GM12878 (cell line): ENCODE measurements at regions not wholly inside any gene's neighbourhood (a gene's known extent, or its start where the extent isn't known, plus 50 kb on each side); places are given as distances from the start of the nearest gene placed in this dataset.
A peak's percentile ranks its signal among the peaks of the same experiment; 100 is the strongest.

ENCODE experiments used
- ATAC-seq: fragments of 200-7000 bp; cut with Tn5 transposase; 3 replicates; pipeline ENCODE4 v1.9.1; 2020; ENCODE audit warnings: mild to moderate bottlenecking, moderate library complexity
- BruUV-seq: library from RNA; stranded (reverse); fragments of 400-500 nt; replicated peaks from 2 replicates; lab custom pipeline; 2021; lab: Mats Ljungman, UMichigan
- CTCF ChIA-PET: fragments of 300-600 bp; sonication (Branson Sonifier 250); formaldehyde crosslinking; extraction: SDS; loops from one replicate; lab custom pipeline; 2021; ENCODE audit warnings: inconsistent platforms; lab: Yijun Ruan, JAX
- POLR2A ChIA-PET: fragments of 350-600 bp; formaldehyde crosslinking; extraction: SDS; loops from one replicate; lab custom pipeline; 2021; ENCODE audit warnings: inconsistent platforms; lab: Charles Lee
- RAD21 ChIA-PET: fragments of 300-600 bp; sonication (Branson Sonifier 250); formaldehyde crosslinking; loops from one replicate; lab custom pipeline; 2023; ENCODE audit warnings: antibody characterized with exemption; ENCODE audit not compliant: unreplicated experiment; lab: Charles Lee
- SMC1A ChIA-PET: fragments of 300-600 bp; sonication (Branson Sonifier 250); formaldehyde crosslinking; loops from one replicate; lab custom pipeline; 2023; ENCODE audit not compliant: unreplicated experiment, uncharacterized antibody; lab: Charles Lee
- DNase-seq: peaks from one replicate; pipeline ENCODE4 v3.0.0-alpha.2; 2011; ENCODE audit warnings: low read depth, low spot score
- FAIRE-seq: peaks from 3 replicates; lab custom pipeline; 2011; peaks lifted over from hg19 to GRCh38; lab: Jason Lieb, UNC
- H2AFZ ChIP-seq: 2 replicates; pipeline ENCODE4 v1.6.0; 2011; ENCODE audit warnings: low read depth, low read length, control low read depth; ENCODE audit not compliant: control insufficient read depth
- H3K27ac ChIP-seq: 2 replicates; pipeline ENCODE4 v1.5.1; 2011; ENCODE audit warnings: control low read depth; ENCODE audit not compliant: control insufficient read depth, insufficient read depth
- H3K27me3 ChIP-seq, 2 experiments: replicated peaks in 1 of 2; 2 replicates each; pipeline versions ENCODE4 v1.6.0 to v1.6.1; 2011; ENCODE audit warnings: low read length in 1 of 2; ENCODE audit not compliant: control insufficient read depth in 2 of 2, insufficient read depth in 2 of 2
- H3K36me3 ChIP-seq, 2 experiments: 2 replicates each; pipeline ENCODE4 v1.5.1; 2011; ENCODE audit warnings: low read length in 1 of 2; ENCODE audit not compliant: control insufficient read depth in 2 of 2, insufficient read depth in 2 of 2
- H3K4me1 ChIP-seq: 2 replicates; pipeline ENCODE4 v1.6.1; 2011; ENCODE audit warnings: mild to moderate bottlenecking, low read length, moderate library complexity, mixed read lengths; ENCODE audit not compliant: control insufficient read depth, insufficient read depth
- H3K4me2 ChIP-seq: 2 replicates; pipeline ENCODE4 v1.6.0; 2011; ENCODE audit warnings: control low read depth; ENCODE audit not compliant: control insufficient read depth, insufficient read depth
- H3K4me3 ChIP-seq: fragments of 200-600 bp; sonication (generic); 2 replicates; pipeline ENCODE4 v1.5.1; 2016
- H3K79me2 ChIP-seq: 2 replicates; pipeline ENCODE4 v1.6.0; 2011; ENCODE audit warnings: low read length; ENCODE audit not compliant: control insufficient read depth, insufficient read depth
- H3K9ac ChIP-seq: 2 replicates; pipeline ENCODE4 v1.8.0; 2011; ENCODE audit warnings: low read length, control low read depth, mixed read lengths; ENCODE audit not compliant: control insufficient read depth, insufficient read depth
- H3K9me3 ChIP-seq: replicated peaks from 3 replicates; pipeline ENCODE4 v1.5.1; 2011; ENCODE audit warnings: mild to moderate bottlenecking, low read length; ENCODE audit not compliant: control insufficient read depth, insufficient read depth
- H4K20me1 ChIP-seq: 2 replicates; pipeline ENCODE4 v1.6.0; 2011; ENCODE audit not compliant: control insufficient read depth, insufficient read depth
- BMI1 ChIP-seq: fragments of 450-650 bp; IDR thresholded peaks from 2 replicates; pipeline ENCODE4 v1.6.1; 2016; ENCODE audit warnings: mild to moderate bottlenecking, moderate library complexity, borderline replicate concordance
- CREM ChIP-seq: IDR thresholded peaks from 2 replicates; pipeline ENCODE4 v1.6.1; 2014; ENCODE audit warnings: antibody characterized with exemption, low read depth
- HDAC6 ChIP-seq: fragments of 200-600 bp; sonication (generic); IDR thresholded peaks from one replicate; pipeline ENCODE4 v1.8.0; 2017; ENCODE audit warnings: antibody characterized with exemption; ENCODE audit not compliant: unreplicated experiment
- JUND ChIP-seq: IDR thresholded peaks from 2 replicates; pipeline ENCODE4 v1.6.1; 2012; ENCODE audit warnings: low read depth, mild to moderate bottlenecking, low read length, improper control_type of control experiment, moderate library complexity
- KLF5 ChIP-seq: fragments of 450-650 bp; IDR thresholded peaks from 2 replicates; pipeline ENCODE4 v1.6.1; 2014; ENCODE audit warnings: mild to moderate bottlenecking; ENCODE audit not compliant: partially characterized antibody
- MEF2B ChIP-seq: fragments of 450-650 bp; IDR thresholded peaks from 2 replicates; pipeline ENCODE4 v1.6.1; 2018; ENCODE audit warnings: mild to moderate bottlenecking, moderate library complexity; ENCODE audit not compliant: partially characterized antibody, poor library complexity, severe bottlenecking
- MTA2 ChIP-seq: fragments of 450-650 bp; IDR thresholded peaks from 2 replicates; pipeline ENCODE4 v1.6.1; 2016; ENCODE audit warnings: low read depth, mild to moderate bottlenecking, moderate library complexity
- NFIC ChIP-seq: IDR thresholded peaks from 2 replicates; pipeline ENCODE4 v1.6.1; 2012; ENCODE audit warnings: low read depth, mild to moderate bottlenecking, inconsistent platforms, low read length, moderate library complexity
- SIX5 ChIP-seq: IDR thresholded peaks from 2 replicates; pipeline ENCODE4 v1.6.1; 2011; ENCODE audit warnings: mild to moderate bottlenecking, low read depth, low read length, moderate library complexity; ENCODE audit not compliant: severe bottlenecking
- SMARCA5 ChIP-seq: fragments of 450-650 bp; IDR thresholded peaks from 2 replicates; pipeline ENCODE4 v1.6.1; 2017; ENCODE audit warnings: mild to moderate bottlenecking
- SMC3 ChIP-seq: IDR thresholded peaks from 2 replicates; pipeline ENCODE4 v1.6.1; 2011; ENCODE audit warnings: low read length, improper control_type of control experiment, borderline replicate concordance
- SREBF1 ChIP-seq: IDR thresholded peaks from 2 replicates; pipeline ENCODE4 v1.6.1; 2012; ENCODE audit warnings: mild to moderate bottlenecking, low read length
- SUPT20H ChIP-seq: IDR thresholded peaks from 2 replicates; pipeline ENCODE4 v1.6.1; 2011; ENCODE audit warnings: low read depth, mild to moderate bottlenecking, low read length, moderate library complexity, borderline replicate concordance; ENCODE audit not compliant: control insufficient read depth
- ZNF217 ChIP-seq: fragments of 450-650 bp; IDR thresholded peaks from 2 replicates; pipeline ENCODE4 v1.6.1; 2017; ENCODE audit warnings: antibody characterized with exemption, mild to moderate bottlenecking
- ZNF274 ChIP-seq: IDR thresholded peaks from one replicate; pipeline ENCODE4 v1.8.0; 2011; ENCODE audit not compliant: insufficient read length, insufficient read depth
- WGBS: methylation state at CpG from one replicate; pipeline ENCODE4 v1.1.6; 2016; ENCODE audit warnings: low lambda C conversion rate; ENCODE audit not compliant: insufficient replicate concordance, insufficient coverage; ENCODE audit errors: missing lambda C conversion rate; 5-methylcytosine and 5-hydroxymethylcytosine counted together
- in situ Hi-C: fragments of 300-500 bp; cut with MboI; formaldehyde crosslinking; loops from 9 replicates; pipeline ENCODE4 v1.14.3; 2018; ENCODE audit warnings: mixed read lengths
- intact Hi-C: fragments of 100-400 bp; cut with micrococcal nuclease; formaldehyde crosslinking; loops from one replicate; pipeline ENCODE4 v1.14.2; 2022; ENCODE audit not compliant: unreplicated experiment
- TF ChIP-seq, protein P1 (sequence below): IDR thresholded peaks from 2 replicates; pipeline ENCODE4 v1.6.1; 2012; ENCODE audit warnings: low read depth, low read length, improper control_type of control experiment

DNA sequence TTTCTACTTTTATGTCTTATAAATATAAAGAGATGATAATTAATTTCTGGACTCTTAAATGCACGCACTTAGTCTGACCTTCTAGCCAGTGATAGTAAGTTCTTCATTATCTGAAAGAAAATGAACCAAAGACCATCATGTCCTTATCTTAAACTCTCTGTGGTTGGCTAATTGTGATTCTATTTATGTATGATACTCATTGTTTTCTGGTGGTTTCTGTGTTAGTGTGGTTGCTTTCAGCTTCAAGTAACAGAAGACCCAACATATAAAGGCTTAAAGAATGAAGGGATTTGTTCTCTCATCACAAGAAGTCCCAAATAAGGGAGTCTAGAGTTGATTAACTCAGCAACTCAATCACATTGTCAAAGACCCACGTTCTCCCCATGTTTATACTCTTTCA lies 225.2 kb upstream of the TANK start:
- Histone ChIP-seq H3K4me3 (no peak overlapping the region), H3K4me2 (no peak overlapping the region), H3K36me3 (no peaks in the 10 kb centered on the region), H3K27ac (no peak overlapping the region), H3K9me3 (no peaks in the 10 kb centered on the region), H3K27me3 (no peaks in the 10 kb centered on the region; a peak in 1 of 4 replicates), H4K20me1 (no peaks in the 10 kb centered on the region), H2AFZ (no peak overlapping the region), H3K79me2 (no peaks in the 10 kb centered on the region), H3K4me1 (no peaks in the 10 kb centered on the region), H3K9ac (no peak overlapping the region)
- RAD21 ChIA-PET: no interaction called here
- DNase-seq: no peak
- CTCF ChIA-PET: interaction anchor here (1.4 kb wide), 1 partner anchor 16 kb away, joined by 4 read pairs; no protein-coding TSS in a partner anchor
- intact Hi-C loops: no loop called here
- 0% methylated on average over 2 of the region's 2 CpGs for WGBS
- TF ChIP-seq HDAC6 (no peak), ZNF274 (no peak), MTA2 (peak; percentile 71), MEF2B (peak; percentile 40), SIX5 (no peak)
- no TSS peak for BruUV-seq
- in situ Hi-C loops: no loop called here
- POLR2A ChIA-PET: no interaction called here
- ATAC-seq: peak; percentile 68
- FAIRE-seq: no peak
- SMC1A ChIA-PET: no interaction called here

DNA sequence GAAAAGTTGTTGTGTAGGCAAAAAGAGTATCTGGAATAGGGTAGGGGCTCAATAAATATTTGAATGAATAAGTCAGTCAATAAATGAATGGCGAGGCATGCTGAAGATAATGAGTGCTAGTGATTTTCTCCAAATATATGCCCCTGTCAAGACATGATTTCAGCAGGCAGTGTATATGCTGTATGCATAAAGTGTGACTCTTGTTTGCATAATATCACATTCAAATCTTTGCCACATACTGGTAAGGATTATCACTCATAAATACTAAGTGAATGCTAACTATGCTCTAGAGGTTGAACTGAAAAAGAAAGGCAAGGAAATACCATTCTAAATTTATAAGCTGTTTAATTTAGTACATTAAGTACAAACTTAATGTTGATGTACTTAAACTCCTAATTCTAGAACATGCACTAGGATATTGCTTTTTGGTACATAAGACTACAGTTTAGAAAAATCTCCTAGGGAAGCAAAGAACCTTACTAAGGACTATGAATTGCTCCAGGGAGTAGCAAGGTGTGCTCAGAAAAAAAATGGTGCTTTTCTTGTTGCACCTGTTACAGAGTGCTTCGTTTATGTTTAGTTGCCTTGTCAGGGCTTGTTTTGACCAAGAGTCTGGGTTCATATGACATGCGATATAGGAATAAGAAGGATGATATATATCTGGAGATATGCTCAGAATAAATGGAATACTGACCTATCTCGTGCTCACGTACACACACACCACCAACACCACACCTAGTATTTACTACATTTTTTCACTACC lies 224.0 kb upstream of the TANK start:
- Histone ChIP-seq H3K27ac (no peak overlapping the region), H3K4me3 (no peak overlapping the region), H3K4me1 (no peaks in the 10 kb centered on the region), H2AFZ (no peak overlapping the region), H3K27me3 (no peaks in the 10 kb centered on the region; a peak in 1 of 4 replicates), H3K9me3 (no peaks in the 10 kb centered on the region), H4K20me1 (no peaks in the 10 kb centered on the region), H3K4me2 (no peak overlapping the region), H3K79me2 (no peaks in the 10 kb centered on the region), H3K36me3 (no peaks in the 10 kb centered on the region), H3K9ac (no peak overlapping the region)
- TF ChIP-seq BMI1 (no peak), SMC3 (no peak), SREBF1 (no peak), ZNF217 (no peak), KLF5 (no peak), JUND (no peak), CREM (no peak), HDAC6 (no peak), SUPT20H (no peak), NFIC (no peak), SMARCA5 (no peak)
- TF ChIP-seq, protein P1, sequence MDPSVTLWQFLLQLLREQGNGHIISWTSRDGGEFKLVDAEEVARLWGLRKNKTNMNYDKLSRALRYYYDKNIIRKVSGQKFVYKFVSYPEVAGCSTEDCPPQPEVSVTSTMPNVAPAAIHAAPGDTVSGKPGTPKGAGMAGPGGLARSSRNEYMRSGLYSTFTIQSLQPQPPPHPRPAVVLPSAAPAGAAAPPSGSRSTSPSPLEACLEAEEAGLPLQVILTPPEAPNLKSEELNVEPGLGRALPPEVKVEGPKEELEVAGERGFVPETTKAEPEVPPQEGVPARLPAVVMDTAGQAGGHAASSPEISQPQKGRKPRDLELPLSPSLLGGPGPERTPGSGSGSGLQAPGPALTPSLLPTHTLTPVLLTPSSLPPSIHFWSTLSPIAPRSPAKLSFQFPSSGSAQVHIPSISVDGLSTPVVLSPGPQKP: no peak
- 37% methylated on average over 5 of the region's 5 CpGs for WGBS
- FAIRE-seq (no peak), DNase-seq (no peak), ATAC-seq (no peak)
- CTCF ChIA-PET: no interaction called here
- RAD21 ChIA-PET: no interaction called here
- in situ Hi-C loops: no loop called here
- no TSS peak for BruUV-seq
- intact Hi-C loops: no loop called here
- SMC1A ChIA-PET: interaction anchor here (0.5 to 1.3 kb wide), 2 partner anchors 15 to 684 kb away, joined by 3 read pairs; no protein-coding TSS in a partner anchor
- POLR2A ChIA-PET: interaction anchor here (0.6 kb wide), 1 partner anchor 359 kb away, joined by 6 read pairs; no protein-coding TSS in a partner anchor
